Stimulated activated CD4-positive, alpha-beta T cell treated with anti-CD3 and anti-CD28 coated beads, Interleukin-12 subunit alpha, Interleukin-12 subunit beta, amount 100 ng/mL, for 48 hours (primary cell): ENCODE measurements at regions not wholly inside any gene's neighbourhood (a gene's known extent, or its start where the extent isn't known, plus 50 kb on each side); places are given as distances from the start of the nearest gene placed in this dataset.
"Not testable (repeated sequence)": the region's sequence is repeated elsewhere in the genome, so short reads cannot be mapped to it uniquely, and the experiment has no call there.

Experiments
- DNase-seq, 3 donors: peaks; one replicate each; pipeline ENCODE4 v3.0.0-alpha.2; 2020; ENCODE audit warnings: low read depth in 2 of 3, low spot score in 1 of 3

DNA sequence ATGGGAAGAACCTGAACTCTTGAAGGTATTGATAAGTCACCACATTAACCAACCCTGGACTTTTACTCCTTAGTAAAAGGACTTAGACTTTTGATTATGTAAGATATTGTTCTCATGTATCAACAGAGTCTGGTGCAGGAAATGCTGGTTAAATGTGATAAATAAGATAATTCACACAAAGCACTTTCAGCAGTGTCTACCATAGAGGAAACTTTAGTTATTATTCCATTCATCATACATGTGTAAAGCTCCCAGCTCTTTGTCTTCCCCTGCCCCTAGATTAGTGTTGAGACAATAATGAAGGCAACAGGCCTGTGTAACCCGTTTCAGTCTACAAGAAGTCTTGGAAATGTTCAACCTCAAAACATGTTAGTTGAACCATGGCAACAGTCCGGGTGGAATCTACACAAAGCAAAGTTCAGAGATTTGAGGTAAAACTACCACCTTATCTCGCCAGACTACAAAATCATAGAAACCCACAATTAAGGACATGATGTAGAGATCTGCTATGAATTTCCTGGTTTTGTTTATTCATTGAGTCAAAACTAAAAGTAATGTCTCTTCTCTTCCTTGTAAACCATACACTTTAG is 109.9 kb upstream of the ADO start:
- DNase-seq = no peak

DNA sequence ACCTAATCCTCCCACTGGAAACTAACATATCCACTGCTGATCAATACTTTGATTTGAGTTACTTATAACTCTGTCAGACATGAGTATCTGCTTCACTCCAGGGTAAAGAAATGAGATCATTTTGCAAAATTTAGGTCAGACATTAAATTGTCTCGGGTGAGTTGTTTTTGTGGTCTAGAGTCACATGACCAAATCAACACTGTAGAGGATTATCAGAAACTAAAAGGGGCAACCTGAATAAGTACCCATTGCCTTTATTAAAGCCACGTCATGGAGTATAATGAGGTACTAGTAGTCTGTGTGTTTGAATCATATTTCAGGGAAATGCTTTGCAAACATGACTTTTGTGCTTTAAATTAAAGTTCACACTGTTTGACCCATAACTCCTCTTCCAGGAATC is 107.7 kb upstream of the ADO start:
- DNase-seq = no peak

DNA sequence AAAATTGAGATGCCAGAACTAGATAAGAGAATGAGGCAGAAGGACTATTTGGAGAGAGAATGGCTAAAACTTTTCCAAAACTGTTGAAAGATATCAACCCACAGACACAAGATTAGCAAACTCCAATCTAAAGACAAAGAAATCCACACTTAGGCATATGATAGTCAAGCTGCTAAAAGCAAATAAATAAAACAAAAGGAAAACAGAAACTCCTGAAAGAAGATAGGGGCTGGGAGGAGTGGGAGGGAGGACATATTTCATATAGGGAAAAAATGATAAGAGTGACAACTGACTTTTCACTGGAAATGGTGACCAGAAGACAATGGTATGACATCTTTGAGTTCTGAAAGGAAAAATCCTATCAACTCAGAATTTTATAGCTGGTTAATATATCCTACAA is 105.4 kb upstream of the ADO start:
- no peak for DNase-seq

DNA sequence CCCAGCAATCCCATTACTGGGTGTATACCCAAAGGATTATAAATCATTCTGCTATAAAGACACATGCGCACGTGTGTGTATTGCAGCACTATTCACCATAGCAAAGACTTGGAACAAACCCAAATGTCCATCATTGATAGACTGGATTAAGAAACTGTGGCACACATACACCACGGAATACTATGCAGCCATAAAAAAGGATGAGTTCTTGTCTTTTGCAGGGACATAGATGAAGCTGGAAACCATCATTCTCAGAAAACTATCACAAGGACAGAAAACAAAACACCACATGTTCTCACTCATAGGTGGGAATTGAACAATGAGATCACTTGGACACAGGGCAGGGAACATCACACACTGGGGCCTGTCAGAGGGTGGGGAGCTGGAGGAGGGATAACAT is 100.4 kb upstream of the ADO start:
- DNase-seq = not testable (repeated sequence)

DNA sequence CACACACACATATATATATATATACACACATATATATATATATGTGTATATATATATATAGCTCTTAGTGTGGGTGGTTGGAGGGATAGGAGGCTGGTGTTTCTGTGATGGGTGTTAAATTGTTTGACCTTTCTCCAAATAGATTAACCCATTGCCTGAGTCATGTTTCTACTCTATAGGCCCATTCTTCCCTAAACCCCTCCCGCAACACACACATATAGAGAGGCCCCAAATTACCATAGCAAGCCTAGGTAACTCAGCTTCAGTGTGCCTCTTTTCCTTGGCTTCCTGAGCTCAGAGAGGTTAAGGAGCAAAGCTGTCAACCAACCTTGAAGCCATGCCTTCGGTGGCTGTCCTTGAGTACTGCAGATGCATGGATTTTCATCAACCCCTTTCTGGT is 98.7 kb upstream of the ADO start:
- DNase-seq = no peak

DNA sequence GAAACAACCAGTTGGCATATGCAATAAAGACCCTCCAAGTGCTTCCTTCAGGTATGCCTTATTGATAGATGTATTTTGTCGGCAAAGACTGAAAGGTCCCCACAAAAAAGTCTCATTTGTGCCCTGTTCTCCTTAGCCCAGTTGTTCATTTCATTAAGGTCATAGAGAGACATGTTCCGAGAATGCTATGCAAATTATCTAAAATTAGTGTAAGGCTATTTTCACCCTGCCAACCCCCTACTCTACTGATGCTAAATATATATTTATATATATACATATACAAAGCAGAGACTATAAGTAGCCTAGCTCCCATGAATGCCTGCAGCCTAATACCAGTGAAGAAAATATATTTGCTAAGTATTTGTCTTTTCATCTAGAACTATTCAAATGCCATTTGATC is 96.7 kb upstream of the ADO start:
- no peak for DNase-seq

- no peak for DNase-seq
These were observed 96.0 kb upstream of the ADO start for GRCh38 chr10:62708569-62708968.

DNA sequence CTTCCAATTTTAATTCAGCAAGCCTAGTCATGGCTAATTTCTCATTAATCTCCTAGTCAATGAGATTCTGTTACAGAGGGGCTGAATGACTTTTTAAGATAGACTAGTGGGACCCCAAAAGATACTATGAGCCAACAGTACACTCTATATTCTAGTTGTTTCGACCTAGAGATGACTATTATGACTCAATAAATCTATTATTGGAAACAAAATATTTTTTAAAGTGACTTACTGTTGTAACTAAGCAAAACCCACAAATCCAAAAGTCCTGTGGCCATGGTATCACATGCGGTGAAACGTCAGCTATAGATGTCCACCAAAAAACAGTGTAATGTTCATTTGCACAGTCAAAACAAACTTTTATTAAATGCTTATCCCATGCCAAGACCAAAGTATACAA is 95.3 kb upstream of the ADO start:
- DNase-seq = no peak

GRCh38 chr10:62710182-62710581 is 94.3 kb upstream of the ADO start:
- no peak for DNase-seq

DNA sequence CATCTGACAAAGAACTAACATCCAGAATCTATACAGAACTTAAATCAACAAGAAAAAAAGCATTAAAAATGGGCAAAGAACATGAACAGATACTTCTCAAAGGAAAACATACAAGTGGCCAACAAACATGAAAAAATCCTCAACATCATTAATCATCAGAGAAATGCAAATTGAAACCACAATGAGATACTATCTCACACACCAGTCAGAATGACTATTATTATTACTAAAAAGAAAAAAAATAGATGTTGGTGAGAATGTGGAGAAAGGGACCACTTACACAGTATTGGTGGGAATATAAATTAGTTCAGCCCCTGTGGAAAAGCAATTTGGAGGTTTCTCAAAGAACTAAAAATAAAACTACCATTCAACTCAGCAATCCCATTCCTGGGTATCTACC is 89.1 kb upstream of the ADO start:
- DNase-seq = no peak

GRCh38 chr10:62718585-62718984 is 85.9 kb upstream of the ADO start:
- no peak for DNase-seq

- no peak for DNase-seq
These were observed 85.5 kb upstream of the ADO start for GRCh38 chr10:62719061-62719460.

DNA sequence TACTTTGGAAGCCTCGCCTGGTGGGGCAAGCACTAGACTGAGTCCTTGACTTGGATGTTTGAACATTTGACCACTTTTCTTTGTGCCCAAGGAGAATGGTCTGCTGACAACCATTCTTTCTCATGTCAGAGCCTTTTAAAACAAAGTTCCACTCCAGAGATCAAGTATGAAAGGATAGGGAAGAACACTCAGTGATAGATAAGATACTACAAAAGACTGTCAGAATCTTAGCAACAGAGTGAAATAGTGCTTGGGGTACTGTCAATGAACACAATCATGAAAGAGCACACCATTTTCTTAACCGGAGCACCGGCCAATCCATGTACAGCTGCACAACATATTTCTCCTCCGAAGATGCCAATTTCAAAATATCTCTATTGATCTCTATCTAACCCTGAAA is 82.8 kb upstream of the ADO start:
- DNase-seq = no peak

- no peak for DNase-seq
These were observed 81.1 kb upstream of the ADO start for GRCh38 chr10:62723375-62723774.

DNA sequence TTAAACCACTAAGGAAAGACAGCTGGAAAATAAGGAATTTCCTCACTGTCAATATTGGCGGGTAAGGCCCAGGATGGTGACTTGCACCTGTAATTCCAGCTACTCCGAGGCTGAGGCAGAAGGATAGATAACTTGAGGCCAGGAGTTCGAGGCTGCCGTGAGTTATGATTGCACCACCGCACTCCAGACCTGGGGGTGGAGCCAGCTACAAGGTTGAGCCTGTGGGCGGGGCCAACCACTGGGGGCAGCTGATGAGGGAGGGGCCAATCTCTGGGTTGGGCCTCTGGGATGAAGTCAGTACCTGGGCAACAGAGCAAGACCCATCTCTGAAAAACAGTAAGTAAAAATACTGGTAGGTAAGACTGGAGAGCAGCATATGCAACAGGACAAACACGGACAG is 80.1 kb upstream of the ADO start:
- DNase-seq = no peak

- DNase-seq = peak; percentile 64 to 72 (median 67)
These were observed 78.4 kb upstream of the ADO start for GRCh38 chr10:62726142-62726541.

DNA sequence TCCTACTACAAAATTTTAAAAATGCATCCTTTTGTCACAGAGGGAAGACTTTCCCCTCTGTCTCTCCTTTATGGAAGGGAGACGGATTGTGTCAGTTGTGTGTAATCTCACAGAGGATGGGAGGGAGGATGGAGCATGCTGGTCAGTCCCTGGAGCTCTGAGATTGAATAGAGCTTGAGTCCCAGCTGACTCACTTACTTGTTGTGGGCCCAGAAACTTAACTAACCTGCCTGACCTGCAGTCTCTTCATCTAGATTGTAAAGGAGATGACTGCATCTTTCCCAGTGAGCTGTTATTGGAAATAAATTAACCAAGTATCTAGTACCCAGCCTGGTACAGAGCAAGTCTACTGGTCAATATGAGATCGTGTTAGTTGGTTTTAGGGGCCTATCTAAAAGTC is 77.9 kb upstream of the ADO start:
- DNase-seq = no peak

DNA sequence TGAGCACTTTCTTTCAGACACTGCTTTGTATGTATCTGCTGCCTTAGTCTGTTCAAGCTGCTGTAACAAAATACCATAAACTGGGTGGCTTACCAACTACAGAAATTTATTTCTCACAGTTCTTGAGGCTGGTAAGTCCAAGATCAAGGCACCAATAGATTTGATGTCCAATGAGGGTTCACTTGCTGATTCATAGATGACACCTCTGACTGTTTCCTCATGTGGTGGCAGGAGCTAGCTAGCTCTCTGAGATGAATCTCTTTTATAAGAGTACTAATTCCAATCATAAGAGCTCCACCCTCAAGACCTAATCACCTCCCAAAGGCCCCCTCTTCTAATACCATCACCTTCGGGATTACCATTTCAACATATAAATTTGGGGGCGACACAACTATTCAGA is 76.6 kb upstream of the ADO start:
- DNase-seq = no peak

DNA sequence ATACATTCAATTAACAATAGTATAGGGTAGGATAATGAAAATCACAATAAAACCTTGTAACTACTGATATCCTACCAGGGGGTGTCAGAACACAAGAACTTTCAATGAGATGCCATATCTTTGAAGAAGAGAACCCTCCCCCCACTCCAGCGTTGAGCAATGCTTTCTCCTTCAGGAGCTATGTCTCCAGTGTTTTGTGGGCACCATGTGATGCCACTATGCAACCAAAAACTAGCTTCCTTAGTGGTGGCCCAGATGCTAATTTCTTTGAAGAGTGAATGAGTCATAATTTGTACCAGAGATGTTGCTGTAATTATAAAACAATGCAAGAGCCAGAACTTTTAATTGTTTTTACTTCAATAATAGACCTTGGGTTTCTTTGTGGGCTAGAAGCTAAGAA is 76.0 kb upstream of the ADO start:
- DNase-seq = no peak

DNA sequence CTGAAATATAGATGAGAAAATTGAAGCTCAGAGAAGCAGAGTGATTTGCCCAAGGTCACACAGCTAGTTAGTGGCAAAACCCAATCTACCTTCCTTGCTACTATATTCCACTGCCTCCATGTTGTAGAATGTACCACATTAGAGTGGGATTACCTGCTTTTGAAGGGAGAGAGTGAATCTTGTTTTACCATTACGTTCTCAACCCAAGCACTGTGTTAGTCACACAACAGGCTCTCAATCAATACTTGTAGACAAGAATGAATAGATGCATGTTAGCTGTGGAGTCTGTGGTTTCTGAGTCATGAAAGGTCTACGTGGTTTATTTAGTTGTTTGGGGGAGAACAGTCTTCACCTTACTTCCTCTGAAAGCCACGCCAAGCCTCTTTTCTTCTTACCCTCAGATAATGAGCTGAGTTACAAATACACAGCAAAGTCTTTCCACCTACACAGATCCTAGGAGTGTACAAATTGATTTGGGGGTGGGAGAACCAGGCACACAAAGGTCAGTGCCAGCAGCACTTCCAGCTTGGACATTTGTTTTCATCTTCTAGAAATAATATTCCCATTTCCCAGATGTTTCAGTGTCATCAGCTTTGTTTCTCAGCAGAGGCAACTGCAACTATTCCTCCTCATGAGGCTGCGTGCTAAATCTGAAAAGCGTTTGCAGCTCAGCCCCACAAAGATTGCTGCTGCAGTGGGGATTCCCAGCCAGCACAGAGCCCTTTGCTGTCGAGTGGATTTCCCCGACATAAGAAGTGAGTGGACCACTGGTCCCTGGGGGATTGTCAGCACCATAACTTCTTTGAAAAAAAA is 71.5 kb upstream of the ADO start:
- peak in 1 of 3 donors; percentile 62 for DNase-seq

GRCh38 chr10:62733654-62734293 is 70.7 kb upstream of the ADO start:
- DNase-seq = no peak

DNA sequence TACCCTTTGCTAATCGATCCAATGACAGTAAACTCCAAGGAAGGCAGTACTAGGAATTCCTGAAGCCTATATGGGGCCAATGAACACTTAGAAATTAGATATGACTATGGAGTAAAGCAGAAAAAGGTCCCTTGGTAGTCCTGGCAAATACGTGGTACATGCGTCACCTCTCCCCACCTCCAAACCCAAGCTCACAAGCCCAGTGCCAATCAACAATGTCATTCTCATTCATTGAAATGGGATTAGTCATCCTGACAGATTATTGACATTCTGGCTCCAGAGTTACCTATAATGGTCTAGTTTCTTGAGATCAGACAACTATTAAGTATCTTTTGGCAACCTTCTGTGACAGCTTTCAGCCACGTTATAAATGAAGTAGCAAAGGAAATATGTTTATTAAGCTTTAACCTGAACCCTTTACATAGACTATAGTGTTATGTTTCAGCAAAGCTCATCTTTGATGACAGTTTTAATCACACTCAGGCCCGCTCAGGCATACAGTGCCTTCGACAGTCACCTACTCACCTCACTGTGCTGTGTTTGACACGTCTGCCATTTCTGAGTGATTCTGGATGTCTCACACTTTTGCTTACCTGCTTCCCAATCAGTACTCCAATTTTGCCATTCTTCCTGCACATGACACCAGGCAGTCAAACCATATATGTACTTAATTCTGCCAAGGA is 69.6 kb upstream of the ADO start:
- DNase-seq = no peak
